MM.1S (cell line): ENCODE measurements at regions not wholly inside any gene's neighbourhood (a gene's known extent, or its start where the extent isn't known, plus 50 kb on each side); places are given as distances from the start of the nearest gene placed in this dataset.

Experiments used
- DNase-seq: peaks from one replicate; pipeline ENCODE4 v3.0.0-alpha.2; 2015
- H2AFZ ChIP-seq: fragments of 300-600 bp; sonication (generic); 2 replicates; pipeline ENCODE4 v1.6.0; 2016; ENCODE audit warnings: antibody characterized with exemption, low read length
- H3F3A ChIP-seq: fragments of 300-600 bp; sonication (generic); 2 replicates; pipeline ENCODE4 v1.6.1; 2016; ENCODE audit warnings: mild to moderate bottlenecking, antibody characterized with exemption, low read length, moderate library complexity, mixed read lengths; ENCODE audit not compliant: insufficient read depth
- H3K27ac ChIP-seq: fragments of 300-600 bp; sonication (generic); 2 replicates; pipeline ENCODE4 v1.5.1; 2016; ENCODE audit warnings: mild to moderate bottlenecking, low read length
- H3K27me3 ChIP-seq: fragments of 300-600 bp; sonication (generic); replicated peaks from 2 replicates; pipeline ENCODE4 v1.6.0; 2016; ENCODE audit warnings: low read length; ENCODE audit not compliant: insufficient read depth
- H3K36me3 ChIP-seq: fragments of 300-600 bp; sonication (generic); replicated peaks from 2 replicates; pipeline ENCODE4 v1.6.1; 2016; ENCODE audit warnings: mild to moderate bottlenecking, low read length, mixed read lengths; ENCODE audit not compliant: insufficient read depth
- H3K4me1 ChIP-seq: fragments of 300-600 bp; sonication (generic); 2 replicates; pipeline ENCODE4 v1.6.1; 2016; ENCODE audit warnings: low read length, mixed read lengths
- H3K4me2 ChIP-seq: fragments of 300-600 bp; sonication (generic); 2 replicates; pipeline ENCODE4 v1.6.0; 2016; ENCODE audit warnings: low read depth, low read length
- H3K4me3 ChIP-seq: fragments of 300-600 bp; sonication (generic); 2 replicates; pipeline ENCODE4 v1.5.1; 2016; ENCODE audit warnings: low read length, mixed read lengths
- H3K79me2 ChIP-seq: fragments of 300-600 bp; sonication (generic); 2 replicates; pipeline ENCODE4 v1.6.1; 2016; ENCODE audit warnings: mixed run types, low read length, mixed read lengths
- H3K9ac ChIP-seq: fragments of 300-600 bp; sonication (generic); 2 replicates; pipeline ENCODE4 v1.6.1; 2016; ENCODE audit warnings: low read length, mixed read lengths
- H3K9me2 ChIP-seq: fragments of 300-600 bp; sonication (generic); replicated peaks from 2 replicates; pipeline ENCODE4 v1.6.1; 2016; ENCODE audit warnings: mild to moderate bottlenecking, low read length, mixed read lengths; ENCODE audit not compliant: insufficient read depth
- H3K9me3 ChIP-seq: fragments of 300-600 bp; sonication (generic); replicated peaks from 2 replicates; pipeline ENCODE4 v1.6.1; 2016; ENCODE audit warnings: mild to moderate bottlenecking, low read length, mixed read lengths; ENCODE audit not compliant: insufficient read depth
- H4K20me1 ChIP-seq: fragments of 300-600 bp; sonication (generic); 2 replicates; pipeline ENCODE4 v1.6.1; 2016; ENCODE audit warnings: mild to moderate bottlenecking, low read length, moderate library complexity, mixed read lengths; ENCODE audit not compliant: insufficient read depth
- CTCF ChIP-seq: fragments of 300-600 bp; sonication (generic); IDR thresholded peaks from 2 replicates; pipeline ENCODE4 v1.5.1; 2016; ENCODE audit warnings: antibody characterized with exemption, low read length, mixed read lengths
- EZH2 ChIP-seq: fragments of 300-600 bp; sonication (generic); optimal IDR thresholded peaks from 2 replicates; pipeline ENCODE3; 2017; ENCODE audit warnings: low read depth, mild to moderate bottlenecking, antibody characterized with exemption, low read length, mixed read lengths
- EZH2phosphoT487 ChIP-seq: fragments of 300-600 bp; sonication (generic); IDR thresholded peaks from 2 replicates; pipeline ENCODE4 v1.6.1; 2018; ENCODE audit warnings: antibody characterized with exemption, low read length

- no peak overlapping the region for H3K9ac ChIP-seq
- H3K4me1 ChIP-seq, result no peaks in the 10 kb centered on the region
- no peak overlapping the region for H3K4me2 ChIP-seq
- no peaks in the 10 kb centered on the region for H4K20me1 ChIP-seq
- H3K27me3 ChIP-seq, result no peaks in the 10 kb centered on the region
- H3K9me3 ChIP-seq, result no peaks in the 10 kb centered on the region
- DNase-seq, result no peak
- H3K36me3 ChIP-seq, result no peaks in the 10 kb centered on the region
- no peak for TF ChIP-seq CTCF
- no peak for TF ChIP-seq EZH2phosphoT487
- TF ChIP-seq EZH2, result no peak
- no peak overlapping the region for H3K4me3 ChIP-seq
- no peak overlapping the region for H2AFZ ChIP-seq
- no peaks in the 10 kb centered on the region for H3F3A ChIP-seq
- no peaks in the 10 kb centered on the region for H3K79me2 ChIP-seq
- no peak overlapping the region for H3K27ac ChIP-seq
- H3K9me2 ChIP-seq, result no peaks in the 10 kb centered on the region
These were observed 459.0 kb downstream of the SOX6 start for GRCh38 chr11:15897211-15897960.

GRCh38 chr11:15901054-15901453, 455.3 kb downstream of the SOX6 start:
- H3K36me3 ChIP-seq, result no peaks in the 10 kb centered on the region
- no peaks in the 10 kb centered on the region for H3K27me3 ChIP-seq
- H3K27ac ChIP-seq, result no peak overlapping the region
- no peaks in the 10 kb centered on the region for H3F3A ChIP-seq
- no peaks in the 10 kb centered on the region for H3K9me2 ChIP-seq
- no peaks in the 10 kb centered on the region for H3K9me3 ChIP-seq
- DNase-seq, result no peak
- H3K4me2 ChIP-seq, result no peak overlapping the region
- no peaks in the 10 kb centered on the region for H3K79me2 ChIP-seq
- H2AFZ ChIP-seq, result no peak overlapping the region
- H3K4me3 ChIP-seq, result no peak overlapping the region
- H3K4me1 ChIP-seq, result no peaks in the 10 kb centered on the region
- H3K9ac ChIP-seq, result no peak overlapping the region
- TF ChIP-seq EZH2phosphoT487, result no peak
- H4K20me1 ChIP-seq, result no peaks in the 10 kb centered on the region

GRCh38 chr11:15901790-15902189, 454.6 kb downstream of the SOX6 start:
- no peaks in the 10 kb centered on the region for H3K36me3 ChIP-seq
- H3K4me1 ChIP-seq, result no peaks in the 10 kb centered on the region
- no peaks in the 10 kb centered on the region for H4K20me1 ChIP-seq
- no peaks in the 10 kb centered on the region for H3K79me2 ChIP-seq
- no peak overlapping the region for H3K27ac ChIP-seq
- H3F3A ChIP-seq, result no peaks in the 10 kb centered on the region
- no peak overlapping the region for H3K9ac ChIP-seq
- no peak overlapping the region for H2AFZ ChIP-seq
- no peaks in the 10 kb centered on the region for H3K9me3 ChIP-seq
- H3K9me2 ChIP-seq, result no peaks in the 10 kb centered on the region
- DNase-seq, result no peak
- no peak overlapping the region for H3K4me2 ChIP-seq
- H3K27me3 ChIP-seq, result no peaks in the 10 kb centered on the region
- no peak for TF ChIP-seq CTCF
- no peak for TF ChIP-seq EZH2
- TF ChIP-seq EZH2phosphoT487, result no peak
- H3K4me3 ChIP-seq, result no peak overlapping the region

GRCh38 chr11:15903246-15903645, 453.1 kb downstream of the SOX6 start:
- no peaks in the 10 kb centered on the region for H3K9me3 ChIP-seq
- H3K27ac ChIP-seq, result no peak overlapping the region
- no peaks in the 10 kb centered on the region for H3K27me3 ChIP-seq
- H4K20me1 ChIP-seq, result no peaks in the 10 kb centered on the region
- H3K4me1 ChIP-seq, result no peaks in the 10 kb centered on the region
- H3K4me3 ChIP-seq, result no peak overlapping the region
- no peaks in the 10 kb centered on the region for H3K79me2 ChIP-seq
- TF ChIP-seq EZH2phosphoT487 (no peak), CTCF (no peak), EZH2 (no peak)
- no peaks in the 10 kb centered on the region for H3K9me2 ChIP-seq
- no peak overlapping the region for H3K9ac ChIP-seq
- H3K4me2 ChIP-seq, result no peak overlapping the region
- H3F3A ChIP-seq, result no peaks in the 10 kb centered on the region
- H2AFZ ChIP-seq, result no peak overlapping the region
- DNase-seq, result no peak
- H3K36me3 ChIP-seq, result no peaks in the 10 kb centered on the region
